PFSK-1 (cell line): ENCODE measurements at regions not wholly inside any gene's neighbourhood (a gene's known extent, or its start where the extent isn't known, plus 50 kb on each side); places are given as distances from the start of the nearest gene placed in this dataset.

Experiments
- FOXP2 ChIP-seq: optimal IDR thresholded peaks from 2 replicates; pipeline ENCODE3; 2011; ENCODE audit warnings: borderline replicate concordance, control low read depth, inconsistent platforms; ENCODE audit not compliant: insufficient read depth; ENCODE audit errors: extremely low read length, extremely low read depth
- POLR2AphosphoS5 ChIP-seq: IDR thresholded peaks from 2 replicates; pipeline ENCODE4 v1.6.1; 2012; ENCODE audit warnings: low read depth, mild to moderate bottlenecking, control low read depth, low read length, moderate library complexity
- REST ChIP-seq, 2 experiments: IDR thresholded peaks; 2 replicates each; pipeline versions ENCODE4 v1.6.1 to v1.8.0; 2011 to 2012; ENCODE audit warnings: low read depth in 2 of 2, low read length in 2 of 2, control low read depth in 1 of 2, inconsistent platforms in 1 of 2, mild to moderate bottlenecking in 1 of 2, moderate library complexity in 1 of 2; ENCODE audit not compliant: insufficient read depth in 1 of 2
- SIN3A ChIP-seq: IDR thresholded peaks from 2 replicates; pipeline ENCODE4 v1.6.1; 2012; ENCODE audit warnings: mild to moderate bottlenecking, low read length, moderate library complexity, borderline replicate concordance; ENCODE audit not compliant: insufficient read depth
- TAF1 ChIP-seq: IDR thresholded peaks from 2 replicates; pipeline ENCODE4 v1.6.1; 2012; ENCODE audit warnings: low read length, control low read depth, borderline replicate concordance; ENCODE audit not compliant: insufficient read depth

- TF ChIP-seq FOXP2 (no peak), POLR2AphosphoS5 (no peak), REST (IDR thresholded peaks at IDR 0.05; ENCODE audit: insufficient read depth in 1 of 2, low read depth in 2 of 2, low read length in 2 of 2) (no peak), SIN3A (no peak), TAF1 (no peak)
Observed at GRCh38 chr4:35151816-35152572, 1092.3 kb downstream of the ARAP2 start.

- TF ChIP-seq SIN3A = no peak
- no peak for TF ChIP-seq TAF1
- no peak for TF ChIP-seq FOXP2
- no peak for TF ChIP-seq REST (IDR thresholded peaks at IDR 0.05; ENCODE audit: insufficient read depth in 1 of 2, low read depth in 2 of 2, low read length in 2 of 2)
- no peak for TF ChIP-seq POLR2AphosphoS5
Observed at GRCh38 chr4:35163168-35163567, 1081.1 kb downstream of the ARAP2 start.

GRCh38 chr4:35164063-35164462 lies 1080.3 kb downstream of the ARAP2 start:
- no peak for TF ChIP-seq TAF1
- TF ChIP-seq POLR2AphosphoS5 = no peak
- no peak for TF ChIP-seq SIN3A
- TF ChIP-seq FOXP2 = no peak

GRCh38 chr4:35166466-35166865 lies 1077.8 kb downstream of the ARAP2 start:
- TF ChIP-seq TAF1 (no peak), POLR2AphosphoS5 (no peak), SIN3A (no peak), REST (IDR thresholded peaks at IDR 0.05; ENCODE audit: insufficient read depth in 1 of 2, low read depth in 2 of 2, low read length in 2 of 2) (no peak), FOXP2 (no peak)

GRCh38 chr4:35167385-35167784 lies 1076.9 kb downstream of the ARAP2 start:
- no peak for TF ChIP-seq FOXP2
- TF ChIP-seq SIN3A = no peak
- no peak for TF ChIP-seq REST (IDR thresholded peaks at IDR 0.05; ENCODE audit: insufficient read depth in 1 of 2, low read depth in 2 of 2, low read length in 2 of 2)
- TF ChIP-seq POLR2AphosphoS5 = no peak
- TF ChIP-seq TAF1 = no peak
